ENCODE measurements at regions not wholly inside any gene's neighbourhood (a gene's known extent, or its start where the extent isn't known, plus 50 kb on each side); places are given as distances from the start of the nearest gene placed in this dataset.

- H3K4me3 ChIP-seq: no peak overlapping the region
- no peaks in the 10 kb centered on the region for H3K27me3 ChIP-seq
- DNase-seq: no peak
- H3K27ac ChIP-seq: no peak overlapping the region
- H3K4me1 ChIP-seq: no peaks in the 10 kb centered on the region
- WGBS, 2 donors: 75 to 82% methylated on average over 3 of the region's 4 CpGs
- TF ChIP-seq, protein P1, sequence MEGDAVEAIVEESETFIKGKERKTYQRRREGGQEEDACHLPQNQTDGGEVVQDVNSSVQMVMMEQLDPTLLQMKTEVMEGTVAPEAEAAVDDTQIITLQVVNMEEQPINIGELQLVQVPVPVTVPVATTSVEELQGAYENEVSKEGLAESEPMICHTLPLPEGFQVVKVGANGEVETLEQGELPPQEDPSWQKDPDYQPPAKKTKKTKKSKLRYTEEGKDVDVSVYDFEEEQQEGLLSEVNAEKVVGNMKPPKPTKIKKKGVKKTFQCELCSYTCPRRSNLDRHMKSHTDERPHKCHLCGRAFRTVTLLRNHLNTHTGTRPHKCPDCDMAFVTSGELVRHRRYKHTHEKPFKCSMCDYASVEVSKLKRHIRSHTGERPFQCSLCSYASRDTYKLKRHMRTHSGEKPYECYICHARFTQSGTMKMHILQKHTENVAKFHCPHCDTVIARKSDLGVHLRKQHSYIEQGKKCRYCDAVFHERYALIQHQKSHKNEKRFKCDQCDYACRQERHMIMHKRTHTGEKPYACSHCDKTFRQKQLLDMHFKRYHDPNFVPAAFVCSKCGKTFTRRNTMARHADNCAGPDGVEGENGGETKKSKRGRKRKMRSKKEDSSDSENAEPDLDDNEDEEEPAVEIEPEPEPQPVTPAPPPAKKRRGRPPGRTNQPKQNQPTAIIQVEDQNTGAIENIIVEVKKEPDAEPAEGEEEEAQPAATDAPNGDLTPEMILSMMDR (IDR thresholded peaks at IDR 0.05): no peak
- no peak for TF ChIP-seq POLR2A (IDR thresholded peaks at IDR 0.05)
- H3K9me3 ChIP-seq: no peaks in the 10 kb centered on the region
- H3K36me3 ChIP-seq: no peaks in the 10 kb centered on the region
- intact Hi-C loops (cut with DNase I): no loop called here
Observed at GRCh38 chr4:46653842-46654241, 255.2 kb downstream of the COX7B2 start.

DNA sequence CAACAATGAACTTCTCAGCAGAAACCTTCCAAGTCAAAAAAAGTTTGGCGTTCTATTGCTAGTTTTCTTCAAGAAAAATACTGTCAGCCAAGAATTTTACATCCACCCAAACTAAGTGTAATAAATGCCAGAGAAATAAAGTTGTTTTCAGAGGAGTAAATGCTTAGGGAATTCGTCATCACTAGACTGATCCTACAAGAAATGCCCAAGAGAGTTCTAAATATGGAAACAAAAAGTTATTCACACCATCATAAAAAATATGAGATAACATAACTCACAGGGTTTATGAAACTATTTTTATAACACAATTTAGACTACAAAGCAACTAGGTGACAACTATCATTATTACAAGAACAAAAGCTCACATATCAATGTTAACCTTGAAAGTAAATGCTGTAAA, 259.5 kb upstream of the GABRA2 start:
- H3K9me3 ChIP-seq: peaks cover 0 to 11% (median 0%) of the 10 kb centered on the region in 3 donors
- H3K4me3 ChIP-seq: no peak overlapping the region
- H3K27ac ChIP-seq: no peak overlapping the region
- no peaks in the 10 kb centered on the region for H3K4me1 ChIP-seq
- no peaks in the 10 kb centered on the region for H3K27me3 ChIP-seq
- H3K36me3 ChIP-seq: no peaks in the 10 kb centered on the region
- intact Hi-C loops (cut with DNase I): no loop called here
- TF ChIP-seq, protein P1 (IDR thresholded peaks at IDR 0.05): no peak
- TF ChIP-seq POLR2A (IDR thresholded peaks at IDR 0.05): no peak
- DNase-seq: no peak
- WGBS, 2 donors: 44 to 46% methylated on average over 2 of the region's 2 CpGs

- DNase-seq: no peak
- no peaks in the 10 kb centered on the region for H3K4me1 ChIP-seq
- H3K4me3 ChIP-seq: no peak overlapping the region
- intact Hi-C loops (cut with DNase I): no loop called here
- no peaks in the 10 kb centered on the region for H3K27me3 ChIP-seq
- TF ChIP-seq, protein P1 (IDR thresholded peaks at IDR 0.05): peak in 2 of 6 experiments; percentile 15 to 18
- TF ChIP-seq POLR2A (IDR thresholded peaks at IDR 0.05): no peak
- H3K27ac ChIP-seq: no peak overlapping the region
- peaks cover 0 to 11% (median 0%) of the 10 kb centered on the region in 3 donors for H3K9me3 ChIP-seq
- 0 to 44% methylated on average over 1 of the region's 2 CpGs for WGBS, 2 donors
- H3K36me3 ChIP-seq: no peaks in the 10 kb centered on the region
Observed at GRCh38 chr4:46648088-46648744, 258.3 kb upstream of the GABRA2 start.

DNA sequence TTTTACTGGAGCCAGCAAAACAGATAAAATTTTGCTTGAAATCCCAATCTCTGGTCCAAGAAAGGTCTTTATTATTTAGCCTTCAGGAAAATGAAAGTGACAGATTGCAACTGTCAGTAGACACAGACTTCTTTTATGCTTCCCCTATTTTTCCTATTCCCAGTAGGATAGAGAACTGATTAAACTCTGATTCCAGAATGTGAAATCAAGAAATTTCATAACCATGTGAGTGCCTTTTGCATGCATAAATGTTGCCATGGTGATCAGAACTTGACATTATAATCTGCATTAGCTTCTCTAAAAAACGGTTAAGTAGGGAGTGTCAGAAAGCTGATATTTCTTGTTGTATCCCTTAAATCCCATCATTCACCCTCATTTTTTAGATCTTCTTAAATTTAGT, 255.2 kb upstream of the GABRA2 start:
- DNase-seq: no peak
- intact Hi-C loops (cut with DNase I): no loop called here
- Histone ChIP-seq H3K4me3 (no peak overlapping the region), H3K27ac (no peak overlapping the region), H3K36me3 (no peaks in the 10 kb centered on the region), H3K27me3 (no peaks in the 10 kb centered on the region), H3K4me1 (no peaks in the 10 kb centered on the region), H3K9me3 (peaks cover 0 to 11% (median 0%) of the 10 kb centered on the region in 3 donors)
- WGBS, 2 donors: 52 to 70% methylated on average over 1 of the region's 1 CpG
- TF ChIP-seq POLR2A (IDR thresholded peaks at IDR 0.05): no peak
- TF ChIP-seq, protein P1 (IDR thresholded peaks at IDR 0.05): no peak
